ENCODE measurements at regions not wholly inside any gene's neighbourhood (a gene's known extent, or its start where the extent isn't known, plus 50 kb on each side); places are given as distances from the start of the nearest gene placed in this dataset.

- no peak for DNase-seq
Observed at GRCh38 chr2:139925903-139926302, 1145.7 kb upstream of the NXPH2 start.

- DNase-seq, result no peak
Observed at GRCh38 chr2:139924070-139924469, 1143.9 kb upstream of the NXPH2 start.

GRCh38 chr2:139918982-139919381, 1138.8 kb upstream of the NXPH2 start:
- DNase-seq, result no peak

GRCh38 chr2:139917690-139918384, 1137.6 kb upstream of the NXPH2 start:
- no peak for DNase-seq

GRCh38 chr2:139916822-139917221, 1136.6 kb upstream of the NXPH2 start:
- no peak for DNase-seq

- no peak for DNase-seq
Observed at GRCh38 chr2:139911160-139911559, 1131.0 kb upstream of the NXPH2 start.

- DNase-seq, result no peak
Observed at GRCh38 chr2:139909136-139909535, 1128.9 kb upstream of the NXPH2 start.

- no peak for DNase-seq
Observed at GRCh38 chr2:139905624-139906023, 1125.4 kb upstream of the NXPH2 start.

GRCh38 chr2:139891636-139892035, 1111.4 kb upstream of the NXPH2 start:
- no peak for DNase-seq

- no peak for DNase-seq
Observed at GRCh38 chr2:139885921-139886498, 1105.8 kb upstream of the NXPH2 start.

GRCh38 chr2:139876964-139877363, 1096.8 kb upstream of the NXPH2 start:
- DNase-seq, result no peak

- DNase-seq, result no peak
Observed at GRCh38 chr2:139876321-139876720, 1096.1 kb upstream of the NXPH2 start.

- DNase-seq, result no peak
Observed at GRCh38 chr2:139872503-139872902, 1092.3 kb upstream of the NXPH2 start.

- DNase-seq, result no peak
Observed at GRCh38 chr2:139872032-139872431, 1091.8 kb upstream of the NXPH2 start.

GRCh38 chr2:139867601-139868226, 1087.5 kb upstream of the NXPH2 start:
- DNase-seq, result no peak

- DNase-seq, result no peak
Observed at GRCh38 chr2:139864821-139865302, 1084.7 kb upstream of the NXPH2 start.

- DNase-seq, result no peak
Observed at GRCh38 chr2:139854769-139855483, 1074.7 kb upstream of the NXPH2 start.

- DNase-seq, result no peak
Observed at GRCh38 chr2:139850254-139850890, 1070.2 kb upstream of the NXPH2 start.

GRCh38 chr2:139836769-139837168, 1056.6 kb upstream of the NXPH2 start:
- DNase-seq, result no peak

GRCh38 chr2:139835101-139835500, 1054.9 kb upstream of the NXPH2 start:
- no peak for DNase-seq

GRCh38 chr2:139828011-139828410, 1047.8 kb upstream of the NXPH2 start:
- DNase-seq, result no peak

GRCh38 chr2:139825726-139826125, 1045.5 kb upstream of the NXPH2 start:
- no peak for DNase-seq

GRCh38 chr2:139819273-139819796, 1039.1 kb upstream of the NXPH2 start:
- no peak for DNase-seq

All from NCI-H2081 treated with DMSO at 0.1 percent for 48 hours (cell line).